IMR-90 (cell line): ENCODE measurements at regions not wholly inside any gene's neighbourhood (a gene's known extent, or its start where the extent isn't known, plus 50 kb on each side); places are given as distances from the start of the nearest gene placed in this dataset.
"Not testable (repeated sequence)": the region's sequence is repeated elsewhere in the genome, so short reads cannot be mapped to it uniquely, and the experiment has no call there.

Experiments
- CHD1 ChIP-seq: IDR thresholded peaks from 2 replicates; pipeline ENCODE4 v1.6.1; 2012; ENCODE audit warnings: low read depth, low read length, improper control_type of control experiment
- CTCF ChIP-seq: conservative IDR thresholded peaks from 2 replicates; pipeline ENCODE4 v1.5.1; 2012; ENCODE audit warnings: mild to moderate bottlenecking, low read depth, low read length, improper control_type of control experiment
- MAFK ChIP-seq: IDR thresholded peaks from 2 replicates; pipeline ENCODE4 v1.6.1; 2012; ENCODE audit warnings: low read depth, low read length, improper control_type of control experiment
- MAZ ChIP-seq: IDR thresholded peaks from 2 replicates; pipeline ENCODE4 v1.6.1; 2012; ENCODE audit warnings: low read depth, mild to moderate bottlenecking, low read length, improper control_type of control experiment, moderate library complexity, borderline replicate concordance
- NFE2L2 ChIP-seq: fragments of 150-350 bp; IDR thresholded peaks from 2 replicates; pipeline ENCODE4 v1.6.1; 2016; ENCODE audit warnings: low read depth, mild to moderate bottlenecking, low read length
- POLR2A ChIP-seq: IDR thresholded peaks from 2 replicates; pipeline ENCODE4 v1.6.1; 2012; ENCODE audit warnings: mild to moderate bottlenecking, low read depth, low read length
- RAD21 ChIP-seq: IDR thresholded peaks from 2 replicates; pipeline ENCODE4 v1.6.1; 2012; ENCODE audit warnings: low read length, improper control_type of control experiment
- RCOR1 ChIP-seq: IDR thresholded peaks from 2 replicates; pipeline ENCODE4 v1.6.1; 2012; ENCODE audit warnings: mild to moderate bottlenecking, low read length, improper control_type of control experiment; ENCODE audit not compliant: insufficient replicate concordance
- SMC3 ChIP-seq: fragments of 150-350 bp; IDR thresholded peaks from 2 replicates; pipeline ENCODE4 v1.6.1; 2016; ENCODE audit warnings: low read depth, mild to moderate bottlenecking, antibody characterized with exemption, low read length, moderate library complexity
- USF2 ChIP-seq: fragments of 150-350 bp; IDR thresholded peaks from 2 replicates; pipeline ENCODE4 v1.6.1; 2017; ENCODE audit warnings: mild to moderate bottlenecking, antibody characterized with exemption, low read length, low read depth

GRCh38 chr4:190118519-190118918 is 54.2 kb downstream of the DBET start:
- not testable (repeated sequence) for TF ChIP-seq NFE2L2, POLR2A, CTCF, RAD21, MAFK, SMC3, USF2, CHD1, RCOR1, MAZ
